Type B pancreatic cell (in vitro differentiated cells): ENCODE measurements at regions not wholly inside any gene's neighbourhood (a gene's known extent, or its start where the extent isn't known, plus 50 kb on each side); places are given as distances from the start of the nearest gene placed in this dataset.

Experiments
- DNase-seq: peaks from one replicate; pipeline ENCODE4 v3.0.0; 2021; ENCODE audit warnings: mixed read lengths; ENCODE audit not compliant: unreplicated experiment; ENCODE audit errors: extremely low spot score
- H3K27ac Mint-ChIP-seq: 2 replicates; pipeline ENCODE4 v1.8.0; 2021; ENCODE audit warnings: mild to moderate bottlenecking, mixed read lengths
- H3K27me3 Mint-ChIP-seq: 2 replicates; pipeline ENCODE4 v1.8.0; 2021; ENCODE audit warnings: mixed read lengths
- H3K36me3 Mint-ChIP-seq: 2 replicates; pipeline ENCODE4 v1.8.0; 2021; ENCODE audit warnings: mixed read lengths
- H3K4me1 Mint-ChIP-seq: one replicate; pipeline ENCODE4 v1.8.0; 2021; ENCODE audit warnings: mixed read lengths; ENCODE audit not compliant: unreplicated experiment
- H3K4me3 Mint-ChIP-seq: 2 replicates; pipeline ENCODE4 v1.8.0; 2021; ENCODE audit warnings: mild to moderate bottlenecking, mixed read lengths
- H3K9me3 Mint-ChIP-seq: 2 replicates; pipeline ENCODE4 v1.8.0; 2021; ENCODE audit warnings: mixed read lengths
- TF ChIP-seq, protein P1 (sequence below): fragments of 200-600 bp; sonication (generic); conservative IDR thresholded peaks from 2 replicates; pipeline ENCODE4 v1.5.0; 2021; ENCODE audit warnings: antibody characterized with exemption, mild to moderate bottlenecking

GRCh38 chr19:13712767-13713201, 51.5 kb upstream of the MRI1 start:
- no peak for DNase-seq
- no peak overlapping the region for H3K27ac Mint-ChIP-seq
- no peaks in the 10 kb centered on the region for H3K36me3 Mint-ChIP-seq
- H3K9me3 Mint-ChIP-seq = peaks cover 4% of the 10 kb centered on the region
- TF ChIP-seq, protein P1, sequence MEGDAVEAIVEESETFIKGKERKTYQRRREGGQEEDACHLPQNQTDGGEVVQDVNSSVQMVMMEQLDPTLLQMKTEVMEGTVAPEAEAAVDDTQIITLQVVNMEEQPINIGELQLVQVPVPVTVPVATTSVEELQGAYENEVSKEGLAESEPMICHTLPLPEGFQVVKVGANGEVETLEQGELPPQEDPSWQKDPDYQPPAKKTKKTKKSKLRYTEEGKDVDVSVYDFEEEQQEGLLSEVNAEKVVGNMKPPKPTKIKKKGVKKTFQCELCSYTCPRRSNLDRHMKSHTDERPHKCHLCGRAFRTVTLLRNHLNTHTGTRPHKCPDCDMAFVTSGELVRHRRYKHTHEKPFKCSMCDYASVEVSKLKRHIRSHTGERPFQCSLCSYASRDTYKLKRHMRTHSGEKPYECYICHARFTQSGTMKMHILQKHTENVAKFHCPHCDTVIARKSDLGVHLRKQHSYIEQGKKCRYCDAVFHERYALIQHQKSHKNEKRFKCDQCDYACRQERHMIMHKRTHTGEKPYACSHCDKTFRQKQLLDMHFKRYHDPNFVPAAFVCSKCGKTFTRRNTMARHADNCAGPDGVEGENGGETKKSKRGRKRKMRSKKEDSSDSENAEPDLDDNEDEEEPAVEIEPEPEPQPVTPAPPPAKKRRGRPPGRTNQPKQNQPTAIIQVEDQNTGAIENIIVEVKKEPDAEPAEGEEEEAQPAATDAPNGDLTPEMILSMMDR = no peak
- H3K4me1 Mint-ChIP-seq = no peaks in the 10 kb centered on the region
- H3K27me3 Mint-ChIP-seq = peaks cover 10% of the 10 kb centered on the region
- H3K4me3 Mint-ChIP-seq = no peak overlapping the region

- Mint-ChIP-seq H3K4me1 (no peaks in the 10 kb centered on the region), H3K9me3 (no peaks in the 10 kb centered on the region), H3K27me3 (peaks cover 3% of the 10 kb centered on the region), H3K27ac (no peak overlapping the region), H3K4me3 (no peak overlapping the region), H3K36me3 (no peaks in the 10 kb centered on the region)
- no peak for DNase-seq
- TF ChIP-seq, protein P1 = no peak
Observed at GRCh38 chr19:13707915-13708314, 56.4 kb upstream of the MRI1 start.

DNA sequence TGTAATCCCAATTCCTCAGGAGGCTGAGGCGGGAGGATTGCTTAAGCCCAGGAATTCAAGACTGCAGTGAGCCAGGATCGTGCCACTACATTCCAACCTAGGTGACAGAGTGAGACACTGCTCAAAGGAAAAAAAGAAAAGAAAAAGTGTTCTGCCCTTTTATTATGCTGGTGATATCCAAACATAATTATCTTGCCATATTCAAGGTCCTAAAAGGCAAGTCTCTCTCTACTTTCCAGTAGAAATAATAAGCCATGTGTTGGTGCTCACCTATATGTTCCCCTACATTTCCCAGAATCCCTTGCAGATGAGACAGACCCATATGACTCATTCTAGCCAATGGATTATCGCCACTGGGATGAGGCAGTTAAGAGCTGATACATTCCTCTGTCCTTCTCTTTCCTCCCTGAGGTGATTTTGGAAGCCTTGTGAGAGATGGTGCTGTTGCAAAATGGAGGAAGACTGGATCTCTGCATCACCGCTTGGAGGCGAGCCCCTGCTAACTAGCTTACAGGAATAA, 58.3 kb upstream of the MRI1 start:
- H3K9me3 Mint-ChIP-seq = no peaks in the 10 kb centered on the region
- TF ChIP-seq, protein P1 = no peak
- no peak overlapping the region for H3K27ac Mint-ChIP-seq
- no peaks in the 10 kb centered on the region for H3K4me1 Mint-ChIP-seq
- no peaks in the 10 kb centered on the region for H3K36me3 Mint-ChIP-seq
- peaks cover 3% of the 10 kb centered on the region for H3K27me3 Mint-ChIP-seq
- DNase-seq = no peak
- H3K4me3 Mint-ChIP-seq = no peak overlapping the region

DNA sequence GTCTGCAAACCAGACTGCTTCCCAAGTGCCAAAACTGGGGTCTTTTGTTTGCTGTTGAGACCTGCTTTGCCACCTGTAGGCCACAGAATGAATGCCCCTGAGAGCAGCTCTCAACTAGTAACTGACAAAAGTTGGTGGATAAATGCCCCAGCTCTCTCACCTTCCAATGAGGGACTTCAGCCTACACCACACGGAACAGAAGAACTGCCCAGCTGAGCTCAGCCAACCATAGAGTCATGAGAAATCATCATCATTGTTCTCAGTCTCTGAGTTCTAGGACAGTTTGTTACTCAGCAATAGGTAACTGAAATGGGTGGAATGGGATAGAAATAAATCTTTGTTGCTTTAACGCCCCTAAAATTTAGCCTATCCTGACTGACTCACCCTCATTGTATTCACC, 59.1 kb upstream of the MRI1 start:
- no peaks in the 10 kb centered on the region for H3K36me3 Mint-ChIP-seq
- no peak for DNase-seq
- H3K9me3 Mint-ChIP-seq = no peaks in the 10 kb centered on the region
- H3K27ac Mint-ChIP-seq = no peak overlapping the region
- H3K27me3 Mint-ChIP-seq = no peaks in the 10 kb centered on the region
- TF ChIP-seq, protein P1 = no peak
- H3K4me1 Mint-ChIP-seq = peaks cover 6% of the 10 kb centered on the region
- no peak overlapping the region for H3K4me3 Mint-ChIP-seq

DNA sequence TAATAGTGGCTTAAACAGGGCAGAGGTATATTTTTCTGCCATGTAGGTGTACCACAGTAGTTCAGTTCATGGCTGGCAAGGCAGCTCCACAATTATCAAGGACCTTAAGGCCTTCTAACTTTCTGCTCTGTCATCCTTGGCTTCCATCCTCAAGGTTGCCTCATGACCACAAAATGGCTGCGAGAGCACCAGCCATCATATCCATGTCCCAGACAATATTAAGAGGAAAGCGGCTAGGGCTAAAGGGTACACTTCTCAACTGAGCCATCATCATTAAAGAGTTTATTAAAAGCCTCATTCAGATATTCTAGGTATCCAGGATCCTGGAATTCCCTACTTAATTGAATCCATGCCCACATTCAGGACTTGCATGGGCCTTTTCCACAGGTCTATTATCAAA, 62.7 kb upstream of the MRI1 start:
- H3K27me3 Mint-ChIP-seq = no peaks in the 10 kb centered on the region
- no peak for DNase-seq
- H3K36me3 Mint-ChIP-seq = no peaks in the 10 kb centered on the region
- H3K4me3 Mint-ChIP-seq = no peak overlapping the region
- H3K27ac Mint-ChIP-seq = no peak overlapping the region
- TF ChIP-seq, protein P1 = no peak
- peaks cover 9% of the 10 kb centered on the region for H3K4me1 Mint-ChIP-seq
- no peaks in the 10 kb centered on the region for H3K9me3 Mint-ChIP-seq

DNA sequence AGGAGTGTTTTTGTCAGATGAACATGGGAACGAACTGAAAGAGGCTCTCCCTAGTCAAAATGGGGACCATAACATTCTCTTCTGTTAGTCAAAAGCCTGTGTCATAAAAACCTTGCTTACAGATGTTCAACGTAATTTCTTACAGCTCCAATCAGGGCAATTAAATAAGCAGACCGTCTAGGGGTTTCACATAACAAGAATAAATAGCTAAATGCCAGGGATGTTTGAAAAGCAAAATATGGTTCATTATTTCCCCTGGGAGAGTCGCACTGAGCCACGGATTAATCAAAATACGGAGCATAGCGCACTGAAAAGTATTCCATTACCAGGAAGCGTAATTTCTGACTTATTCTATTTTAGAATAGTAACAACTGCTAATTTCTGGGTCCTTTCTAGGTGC, 63.7 kb upstream of the MRI1 start:
- DNase-seq = no peak
- H3K27me3 Mint-ChIP-seq = no peaks in the 10 kb centered on the region
- H3K4me3 Mint-ChIP-seq = no peak overlapping the region
- H3K9me3 Mint-ChIP-seq = no peaks in the 10 kb centered on the region
- H3K27ac Mint-ChIP-seq = no peak overlapping the region
- peaks cover 9% of the 10 kb centered on the region for H3K4me1 Mint-ChIP-seq
- TF ChIP-seq, protein P1 = no peak
- H3K36me3 Mint-ChIP-seq = no peaks in the 10 kb centered on the region
